Colonic mucosa (tissue), 4 donors: ENCODE measurements at regions not wholly inside any gene's neighbourhood (a gene's known extent, or its start where the extent isn't known, plus 50 kb on each side); places are given as distances from the start of the nearest gene placed in this dataset.

ENCODE experiments used
- DNase-seq: peaks from one replicate; pipeline ENCODE4 v3.0.0-alpha.2; 2020
- H3K27ac ChIP-seq: fragments of 200-600 bp; one replicate; pipeline ENCODE4 v1.8.0; 2021
- H3K27me3 ChIP-seq: fragments of 200-600 bp; one replicate; pipeline ENCODE4 v1.8.0; 2021
- H3K36me3 ChIP-seq: fragments of 200-600 bp; one replicate; pipeline ENCODE4 v1.8.0; 2021
- H3K4me1 ChIP-seq: fragments of 200-600 bp; one replicate; pipeline ENCODE4 v1.8.0; 2021; ENCODE audit warnings: mild to moderate bottlenecking
- H3K4me3 ChIP-seq: fragments of 200-600 bp; one replicate; pipeline ENCODE4 v1.8.0; 2021
- H3K9ac ChIP-seq, 2 donors: one replicate each; pipeline ENCODE4 v1.7.0; 2013; ENCODE audit warnings: control low read depth in 2 of 2, low read depth in 2 of 2, low read length in 2 of 2
- H3K9me3 ChIP-seq: fragments of 200-600 bp; one replicate; pipeline ENCODE4 v1.8.0; 2021
- CTCF ChIP-seq: fragments of 200-600 bp; IDR thresholded peaks from one replicate; pipeline ENCODE4 v1.8.0; 2022; ENCODE audit warnings: antibody characterized with exemption, mild to moderate bottlenecking
- intact Hi-C: fragments of 100-400 bp; cut with DNase I; formaldehyde crosslinking; loops from one replicate; pipeline ENCODE4 v1.14.1; 2022
- donor health status: healthy.
- donor health status: DM: no; HTN: no; CAD: no.
- donor health status: DM: no; HTN: no; CAD: no.

- H3K27ac ChIP-seq = no peak overlapping the region
- no peaks in the 10 kb centered on the region for H3K36me3 ChIP-seq
- no peak overlapping the region for H3K9ac ChIP-seq
- DNase-seq = no peak
- no peaks in the 10 kb centered on the region for H3K27me3 ChIP-seq
- intact Hi-C loops = no loop called here
- TF ChIP-seq CTCF = no peak
- no peaks in the 10 kb centered on the region for H3K4me1 ChIP-seq
- no peaks in the 10 kb centered on the region for H3K9me3 ChIP-seq
- no peak overlapping the region for H3K4me3 ChIP-seq
These were observed 401.4 kb downstream of the MAFB start for GRCh38 chr20:40287683-40288082.

GRCh38 chr20:40286975-40287531, 402.0 kb downstream of the MAFB start:
- no peak overlapping the region for H3K4me3 ChIP-seq
- intact Hi-C loops = no loop called here

DNA sequence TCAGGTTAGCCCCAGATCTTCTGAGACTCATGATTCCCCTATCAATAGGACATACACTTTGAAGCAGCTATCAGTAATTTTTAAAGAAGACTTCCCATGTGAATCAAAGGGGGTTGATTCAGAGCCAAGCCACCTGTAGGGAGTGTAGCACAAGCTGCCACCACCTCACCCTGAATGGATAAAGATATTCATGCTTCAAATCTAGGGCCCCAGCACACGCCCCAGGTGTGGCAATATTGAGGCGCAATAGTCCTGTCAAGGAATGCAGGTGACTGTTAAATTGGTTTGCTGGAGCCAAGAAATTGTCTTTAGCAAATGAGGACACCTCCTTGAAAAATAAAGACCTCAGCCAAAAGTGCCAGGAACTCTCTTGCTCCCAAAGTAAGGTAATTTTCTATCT, 404.4 kb downstream of the MAFB start:
- no peak overlapping the region for H3K4me3 ChIP-seq
- no peaks in the 10 kb centered on the region for H3K36me3 ChIP-seq
- no peaks in the 10 kb centered on the region for H3K27me3 ChIP-seq
- intact Hi-C loops = no loop called here
- no peak overlapping the region for H3K9ac ChIP-seq
- DNase-seq = no peak
- no peaks in the 10 kb centered on the region for H3K4me1 ChIP-seq
- no peak overlapping the region for H3K27ac ChIP-seq
- H3K9me3 ChIP-seq = no peaks in the 10 kb centered on the region
- TF ChIP-seq CTCF = no peak

More at GRCh38 chr20:40286975-40287531, 402.0 kb downstream of the MAFB start:
- Histone ChIP-seq H3K9me3 (no peaks in the 10 kb centered on the region), H3K27ac (no peak overlapping the region), H3K36me3 (no peaks in the 10 kb centered on the region), H3K27me3 (no peaks in the 10 kb centered on the region), H3K9ac (no peak overlapping the region), H3K4me1 (no peaks in the 10 kb centered on the region)
- no peak for TF ChIP-seq CTCF
- DNase-seq = peak; percentile 51

DNA sequence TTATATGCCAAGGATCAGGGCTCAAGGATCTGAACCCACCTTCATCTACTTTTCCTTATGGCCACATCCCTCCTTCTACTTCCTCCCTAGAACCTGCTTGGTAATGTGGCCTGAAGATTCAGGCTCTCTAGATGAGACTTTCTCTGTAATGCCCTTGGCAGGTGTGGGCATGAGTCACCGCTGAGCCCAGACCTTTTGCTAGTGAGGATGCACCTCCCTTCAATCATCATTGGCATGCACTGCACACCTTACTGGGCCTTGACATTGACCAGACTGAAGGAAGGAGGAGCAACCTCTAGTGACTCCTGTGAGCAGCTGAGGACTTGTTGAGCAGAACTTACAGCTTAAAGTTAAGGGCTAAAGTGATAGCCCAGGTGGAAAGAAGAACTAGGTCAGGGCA, 405.3 kb downstream of the MAFB start:
- H3K9me3 ChIP-seq = no peaks in the 10 kb centered on the region
- DNase-seq = no peak
- H3K27me3 ChIP-seq = no peaks in the 10 kb centered on the region
- H3K9ac ChIP-seq = no peak overlapping the region
- no peaks in the 10 kb centered on the region for H3K36me3 ChIP-seq
- TF ChIP-seq CTCF = no peak
- no peaks in the 10 kb centered on the region for H3K4me1 ChIP-seq
- intact Hi-C loops = no loop called here
- H3K27ac ChIP-seq = no peak overlapping the region
- no peak overlapping the region for H3K4me3 ChIP-seq

- no peak for TF ChIP-seq CTCF
- Histone ChIP-seq H3K4me1 (no peaks in the 10 kb centered on the region), H3K36me3 (no peaks in the 10 kb centered on the region), H3K9me3 (no peaks in the 10 kb centered on the region), H3K9ac (no peak overlapping the region), H3K27ac (no peak overlapping the region), H3K4me3 (no peak overlapping the region), H3K27me3 (no peaks in the 10 kb centered on the region)
- intact Hi-C loops = no loop called here
- DNase-seq = no peak
These were observed 406.1 kb downstream of the MAFB start for GRCh38 chr20:40282941-40283340.

DNA sequence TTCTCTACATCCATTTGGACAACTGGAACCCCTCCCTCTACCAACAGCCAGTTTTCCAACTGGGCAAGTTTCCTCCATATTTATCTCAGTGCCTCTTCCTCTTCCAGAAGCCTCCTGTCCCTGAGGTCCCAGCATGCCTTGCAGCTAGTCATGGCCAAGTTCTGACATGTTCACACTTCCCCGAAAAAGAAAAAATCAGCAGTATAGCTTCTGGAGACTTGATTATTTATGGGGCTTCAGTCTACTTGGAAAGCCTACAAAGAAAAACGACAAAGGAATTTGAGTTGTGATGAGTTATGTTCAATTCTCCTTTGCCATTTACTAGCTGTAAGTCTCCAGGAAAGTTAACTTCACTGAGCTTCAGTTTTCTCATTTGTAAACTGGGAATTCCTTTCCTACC, 406.5 kb downstream of the MAFB start:
- Histone ChIP-seq H3K4me1 (no peaks in the 10 kb centered on the region), H3K27me3 (no peaks in the 10 kb centered on the region), H3K4me3 (no peak overlapping the region), H3K9ac (no peak overlapping the region), H3K27ac (no peak overlapping the region), H3K9me3 (no peaks in the 10 kb centered on the region), H3K36me3 (no peaks in the 10 kb centered on the region)
- no peak for DNase-seq
- no peak for TF ChIP-seq CTCF
- intact Hi-C loops = no loop called here
